RWPE1 (cell line): ENCODE measurements at regions not wholly inside any gene's neighbourhood (a gene's known extent, or its start where the extent isn't known, plus 50 kb on each side); places are given as distances from the start of the nearest gene placed in this dataset.

Experiments
- CTCF ChIA-PET: fragments of 350-600 bp; sonication (Branson Sonifier 250); formaldehyde crosslinking; extraction: SDS; loops from one replicate; lab custom pipeline; 2021; lab: Yijun Ruan, JAX
- POLR2A ChIA-PET: fragments of 400-600 bp; formaldehyde crosslinking; extraction: SDS; loops from one replicate; lab custom pipeline; 2020; ENCODE audit warnings: antibody characterized with exemption; ENCODE audit not compliant: low non-redundant PET; lab: Yijun Ruan, JAX
- DNase-seq: peaks from one replicate; pipeline ENCODE4 v3.0.0; 2012; ENCODE audit warnings: low spot score
- H3K27ac ChIP-seq: fragments of 450-650 bp; 2 replicates; pipeline ENCODE4 v1.5.1; 2017
- TF ChIP-seq, protein P1 (sequence below): fragments of 450-650 bp; conservative IDR thresholded peaks from 2 replicates; pipeline ENCODE4 v1.5.1; 2017; ENCODE audit warnings: low read depth, mild to moderate bottlenecking

DNA sequence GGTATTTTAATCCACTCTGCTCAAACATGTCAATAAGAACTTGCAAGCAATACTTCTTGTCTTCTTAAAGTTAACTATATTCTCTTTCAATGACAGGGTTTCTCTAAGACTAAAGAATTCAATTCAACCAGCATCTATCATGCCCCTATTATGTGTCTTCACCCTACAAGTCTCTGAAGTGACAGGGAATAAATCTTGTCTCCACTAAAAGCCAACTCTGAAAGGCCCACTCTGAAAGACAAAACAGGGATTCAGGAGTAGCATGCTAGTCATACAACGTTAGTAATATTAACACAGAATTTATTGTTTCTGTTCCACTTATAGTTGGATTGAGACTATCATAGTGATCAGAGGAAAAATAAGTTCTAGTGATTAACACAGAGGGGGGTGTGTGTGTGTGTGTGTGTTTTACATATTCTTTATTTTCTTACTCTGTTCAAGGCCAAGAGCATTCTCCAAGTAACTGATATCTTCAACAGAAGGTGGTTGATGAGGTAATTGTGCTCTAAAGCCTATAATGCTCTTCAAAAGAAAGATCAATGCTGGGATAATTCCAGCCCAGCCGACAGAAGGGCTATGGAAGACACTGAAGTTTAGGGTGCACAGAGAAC lies 122.4 kb upstream of the DCLK2 start:
- ChIA-PET POLR2A (no interaction called here), CTCF (no interaction called here)
- no peak for DNase-seq
- H3K27ac ChIP-seq = no peak overlapping the region
- TF ChIP-seq, protein P1, sequence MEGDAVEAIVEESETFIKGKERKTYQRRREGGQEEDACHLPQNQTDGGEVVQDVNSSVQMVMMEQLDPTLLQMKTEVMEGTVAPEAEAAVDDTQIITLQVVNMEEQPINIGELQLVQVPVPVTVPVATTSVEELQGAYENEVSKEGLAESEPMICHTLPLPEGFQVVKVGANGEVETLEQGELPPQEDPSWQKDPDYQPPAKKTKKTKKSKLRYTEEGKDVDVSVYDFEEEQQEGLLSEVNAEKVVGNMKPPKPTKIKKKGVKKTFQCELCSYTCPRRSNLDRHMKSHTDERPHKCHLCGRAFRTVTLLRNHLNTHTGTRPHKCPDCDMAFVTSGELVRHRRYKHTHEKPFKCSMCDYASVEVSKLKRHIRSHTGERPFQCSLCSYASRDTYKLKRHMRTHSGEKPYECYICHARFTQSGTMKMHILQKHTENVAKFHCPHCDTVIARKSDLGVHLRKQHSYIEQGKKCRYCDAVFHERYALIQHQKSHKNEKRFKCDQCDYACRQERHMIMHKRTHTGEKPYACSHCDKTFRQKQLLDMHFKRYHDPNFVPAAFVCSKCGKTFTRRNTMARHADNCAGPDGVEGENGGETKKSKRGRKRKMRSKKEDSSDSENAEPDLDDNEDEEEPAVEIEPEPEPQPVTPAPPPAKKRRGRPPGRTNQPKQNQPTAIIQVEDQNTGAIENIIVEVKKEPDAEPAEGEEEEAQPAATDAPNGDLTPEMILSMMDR = no peak

DNA sequence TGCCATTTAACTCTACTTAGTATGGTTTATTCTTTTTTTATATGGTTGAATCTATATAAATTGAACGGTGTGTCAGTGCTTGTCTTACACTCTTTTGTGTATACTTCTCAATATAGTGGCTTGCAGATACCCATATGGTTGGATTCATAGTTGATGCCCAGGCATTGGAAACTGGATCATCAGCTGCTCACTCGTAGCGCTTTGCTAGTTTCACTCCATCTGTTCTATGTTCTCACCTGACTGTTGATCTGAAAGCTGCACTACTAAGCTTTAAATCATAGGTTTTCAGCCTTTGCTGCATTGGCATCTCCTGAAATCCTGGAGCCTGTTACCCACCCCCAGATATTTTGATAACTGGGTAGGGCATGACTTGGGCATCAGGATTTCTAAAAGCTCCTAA lies 121.6 kb upstream of the DCLK2 start:
- no peak for DNase-seq
- POLR2A ChIA-PET = no interaction called here
- CTCF ChIA-PET = interaction anchor here (0.8 kb wide), 1 partner anchor 844 kb away, joined by 3 read pairs; no protein-coding TSS in a partner anchor
- TF ChIP-seq, protein P1 = no peak
- no peak overlapping the region for H3K27ac ChIP-seq

DNA sequence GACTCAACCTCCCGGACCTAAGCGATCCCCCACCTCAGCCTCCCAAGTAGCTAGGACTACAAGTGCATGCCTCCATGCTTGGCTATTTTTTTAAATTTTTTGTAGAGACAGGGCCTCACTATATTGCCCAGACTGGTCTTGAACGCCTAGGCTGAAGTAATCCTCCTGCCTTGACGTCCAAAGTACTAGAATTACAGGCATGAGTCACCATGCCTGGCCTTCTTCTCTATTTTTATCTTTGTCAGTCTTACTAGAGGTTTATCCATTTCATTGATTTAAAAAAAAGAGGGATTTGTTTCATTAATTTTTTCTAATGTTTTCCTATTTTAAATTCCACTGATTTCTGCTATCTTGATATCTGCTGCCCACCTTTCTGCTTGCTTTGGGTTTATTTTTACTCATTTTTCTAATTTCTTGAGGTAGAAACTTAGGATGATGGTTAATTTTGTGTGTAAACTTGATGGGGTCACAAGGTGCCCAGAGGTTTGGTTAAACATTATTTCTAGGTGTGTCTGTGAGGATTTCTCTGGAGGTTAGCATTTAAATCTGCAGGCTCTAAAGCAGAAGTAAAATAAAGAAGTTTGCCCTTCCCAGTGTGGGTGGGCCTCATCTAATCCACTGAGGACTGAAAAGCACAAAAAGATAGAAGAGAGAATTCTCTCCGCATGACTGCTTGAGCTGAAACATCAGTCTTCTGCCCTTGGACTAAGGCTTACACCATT lies 116.2 kb upstream of the DCLK2 start:
- no peak for DNase-seq
- no peak overlapping the region for H3K27ac ChIP-seq
- CTCF ChIA-PET = interaction anchor here (0.7 kb wide), 1 partner anchor 27 kb away, joined by 3 read pairs; no protein-coding TSS in a partner anchor
- POLR2A ChIA-PET = no interaction called here
- TF ChIP-seq, protein P1 = no peak

DNA sequence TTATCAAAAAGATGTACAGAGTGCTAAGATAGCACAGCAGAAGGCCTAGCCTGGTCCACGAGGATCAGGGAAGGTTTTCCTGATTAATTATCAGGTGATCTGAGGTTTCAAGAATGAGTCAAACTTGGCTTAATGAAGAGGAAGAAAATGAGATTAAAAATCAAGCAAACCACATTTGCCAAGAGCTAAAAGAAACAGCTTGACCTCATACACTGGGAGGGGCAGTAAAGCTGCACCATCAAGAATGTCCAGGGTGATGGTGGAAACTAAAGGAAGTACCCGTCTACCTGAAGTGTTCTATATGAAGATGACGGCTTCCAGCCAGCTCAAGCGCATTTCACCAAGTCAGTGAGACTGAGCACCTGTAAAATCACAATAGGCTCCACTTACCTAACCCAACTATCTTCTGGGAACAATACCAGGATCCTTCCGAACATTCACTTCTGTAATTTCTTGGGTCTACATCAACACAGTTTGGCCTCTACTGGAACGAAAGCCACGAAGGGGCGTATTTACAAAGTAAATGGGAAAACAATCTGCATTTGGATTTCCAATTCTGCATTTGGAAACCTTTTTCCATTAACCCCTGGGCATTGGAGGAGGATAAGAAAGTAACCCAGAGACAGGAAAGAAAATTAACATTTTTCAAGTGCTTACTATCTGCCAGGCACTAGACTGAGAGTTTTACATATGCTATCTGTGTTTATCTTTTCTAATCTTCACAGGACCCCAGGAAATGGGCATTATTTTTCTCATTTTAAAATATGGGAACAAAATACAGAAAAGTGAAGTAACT lies 114.0 kb upstream of the DCLK2 start:
- no peak for DNase-seq
- TF ChIP-seq, protein P1 = no peak
- no peak overlapping the region for H3K27ac ChIP-seq
- CTCF ChIA-PET = interaction anchor here (0.5 to 0.7 kb wide), 4 partner anchors 13 to 724 kb away, joined by 3 to 5 read pairs (median 3); no protein-coding TSS in a partner anchor
- POLR2A ChIA-PET = no interaction called here

DNA sequence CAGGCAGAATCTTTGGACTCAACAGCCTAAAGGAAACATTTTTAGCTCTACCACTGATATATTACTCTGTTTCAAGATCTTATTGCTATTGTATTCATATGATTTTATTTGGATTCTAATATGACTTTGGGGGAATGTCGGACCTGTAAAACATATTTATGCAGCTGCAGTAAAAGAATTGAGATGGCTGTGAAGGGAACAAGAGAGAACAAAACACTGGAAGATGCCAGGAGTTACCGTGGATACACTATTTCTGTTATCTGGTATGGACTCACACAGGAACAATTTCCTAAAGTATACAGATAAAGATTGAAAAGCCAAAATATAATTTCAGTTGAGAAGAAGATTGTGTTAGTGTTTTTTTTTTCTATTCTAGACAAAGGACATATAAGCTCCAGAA lies 113.0 kb upstream of the DCLK2 start:
- no peak for DNase-seq
- TF ChIP-seq, protein P1 = no peak
- POLR2A ChIA-PET = no interaction called here

DNA sequence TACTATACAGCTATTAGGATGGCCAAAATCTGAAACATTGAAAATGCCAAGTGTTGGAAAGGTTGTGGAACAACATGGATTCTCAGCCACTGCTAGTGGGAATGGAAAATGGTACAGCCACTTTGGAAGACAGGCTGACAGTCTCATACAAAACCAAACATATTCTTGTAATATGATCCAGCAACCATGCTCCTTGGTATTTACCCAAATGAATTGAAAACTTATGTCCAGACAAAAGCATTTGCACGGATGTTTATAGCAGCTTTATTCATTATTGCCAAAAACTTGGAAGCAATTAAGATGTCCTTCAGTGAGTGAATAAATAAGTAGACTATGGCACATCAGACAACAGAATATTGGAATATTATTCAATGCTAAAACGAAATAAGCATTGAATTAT lies 105.8 kb upstream of the DCLK2 start:
- no peak for DNase-seq
- POLR2A ChIA-PET = no interaction called here

More for the DNA sequence above, 113.0 kb upstream of the DCLK2 start:
- CTCF ChIA-PET = no interaction called here
- no peak overlapping the region for H3K27ac ChIP-seq

More for the DNA sequence above, 105.8 kb upstream of the DCLK2 start:
- no peak overlapping the region for H3K27ac ChIP-seq
- CTCF ChIA-PET = interaction anchor here (0.7 kb wide), 1 partner anchor 428 kb away, joined by 3 read pairs; no protein-coding TSS in a partner anchor
- TF ChIP-seq, protein P1 = no peak
